ENCODE measurements at regions not wholly inside any gene's neighbourhood (a gene's known extent, or its start where the extent isn't known, plus 50 kb on each side); places are given as distances from the start of the nearest gene placed in this dataset.
"Not testable (repeated sequence)": the region's sequence is repeated elsewhere in the genome, so short reads cannot be mapped to it uniquely, and the experiment has no call there.

DNA sequence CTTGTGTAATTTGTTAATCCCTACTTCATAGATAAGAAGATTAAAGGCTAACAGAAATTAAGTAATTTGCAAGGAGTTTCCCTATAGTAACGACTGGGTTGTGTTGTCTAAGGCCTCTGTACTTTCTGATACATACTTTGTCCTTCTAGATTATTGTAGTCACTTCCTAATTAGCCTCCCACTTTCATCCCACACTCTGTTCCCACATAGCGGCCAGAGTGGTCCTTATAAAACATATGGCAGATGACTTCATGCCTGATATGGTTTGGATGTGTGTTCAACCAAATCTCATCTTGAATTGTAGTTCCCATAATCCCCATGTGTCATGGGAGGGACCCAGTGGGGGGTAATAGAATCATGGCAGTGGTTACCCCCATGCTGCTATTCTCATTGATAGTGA, 120.5 kb upstream of the DAB1 start:
- Histone ChIP-seq H3K9me3 (no peaks in the 10 kb centered on the region), H3K4me3 (no peak overlapping the region), H3K36me3 (no peaks in the 10 kb centered on the region), H3K4me1 (no peaks in the 10 kb centered on the region), H3K27me3 (ENCODE audit: low read depth) (no peaks in the 10 kb centered on the region), H3K27ac (no peak overlapping the region)
- DNase-seq: no peak
- intact Hi-C loops (cut with DNase I): no loop called here
- TF ChIP-seq, protein P1, sequence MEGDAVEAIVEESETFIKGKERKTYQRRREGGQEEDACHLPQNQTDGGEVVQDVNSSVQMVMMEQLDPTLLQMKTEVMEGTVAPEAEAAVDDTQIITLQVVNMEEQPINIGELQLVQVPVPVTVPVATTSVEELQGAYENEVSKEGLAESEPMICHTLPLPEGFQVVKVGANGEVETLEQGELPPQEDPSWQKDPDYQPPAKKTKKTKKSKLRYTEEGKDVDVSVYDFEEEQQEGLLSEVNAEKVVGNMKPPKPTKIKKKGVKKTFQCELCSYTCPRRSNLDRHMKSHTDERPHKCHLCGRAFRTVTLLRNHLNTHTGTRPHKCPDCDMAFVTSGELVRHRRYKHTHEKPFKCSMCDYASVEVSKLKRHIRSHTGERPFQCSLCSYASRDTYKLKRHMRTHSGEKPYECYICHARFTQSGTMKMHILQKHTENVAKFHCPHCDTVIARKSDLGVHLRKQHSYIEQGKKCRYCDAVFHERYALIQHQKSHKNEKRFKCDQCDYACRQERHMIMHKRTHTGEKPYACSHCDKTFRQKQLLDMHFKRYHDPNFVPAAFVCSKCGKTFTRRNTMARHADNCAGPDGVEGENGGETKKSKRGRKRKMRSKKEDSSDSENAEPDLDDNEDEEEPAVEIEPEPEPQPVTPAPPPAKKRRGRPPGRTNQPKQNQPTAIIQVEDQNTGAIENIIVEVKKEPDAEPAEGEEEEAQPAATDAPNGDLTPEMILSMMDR (IDR thresholded peaks at IDR 0.05): no peak
- no peak for ATAC-seq

DNA sequence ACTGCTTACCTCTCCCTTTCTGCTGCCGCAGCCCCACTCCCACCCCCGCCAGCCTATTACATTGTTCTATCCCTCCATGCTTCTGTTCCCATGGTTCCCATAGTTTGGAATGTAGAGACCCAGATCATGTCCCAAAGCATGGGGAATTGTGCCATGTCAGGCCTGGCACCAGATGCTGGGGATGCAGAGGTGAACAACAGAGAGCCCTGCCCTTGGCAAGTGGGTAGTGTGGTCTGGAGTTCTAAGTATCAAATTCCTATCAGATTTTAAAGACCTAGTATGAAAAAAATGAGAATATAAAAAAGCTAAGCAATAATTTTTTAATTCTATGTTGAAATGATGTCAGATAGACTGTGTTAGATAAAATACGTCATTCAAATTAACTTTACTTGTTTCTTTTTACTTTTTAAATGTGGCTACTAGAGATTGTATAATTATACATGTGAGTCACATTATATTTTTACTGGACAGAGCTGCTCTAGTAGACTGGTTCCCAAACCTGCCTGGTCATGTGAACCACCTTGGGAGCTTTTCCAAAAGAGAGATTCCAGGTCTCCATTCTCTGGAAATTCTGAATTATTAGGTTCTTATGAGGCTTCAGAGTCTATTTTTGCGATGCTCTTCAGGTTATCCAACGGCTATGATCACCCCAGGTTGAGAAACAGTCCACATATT, 113.0 kb upstream of the DAB1 start:
- intact Hi-C loops (cut with DNase I): no loop called here
- Histone ChIP-seq H3K27me3 (ENCODE audit: low read depth) (no peaks in the 10 kb centered on the region), H3K4me1 (no peaks in the 10 kb centered on the region), H3K27ac (no peak overlapping the region), H3K36me3 (no peaks in the 10 kb centered on the region), H3K9me3 (no peaks in the 10 kb centered on the region), H3K4me3 (no peak overlapping the region)
- TF ChIP-seq, protein P1 (IDR thresholded peaks at IDR 0.05): no peak
- ATAC-seq: no peak
- no peak for DNase-seq

DNA sequence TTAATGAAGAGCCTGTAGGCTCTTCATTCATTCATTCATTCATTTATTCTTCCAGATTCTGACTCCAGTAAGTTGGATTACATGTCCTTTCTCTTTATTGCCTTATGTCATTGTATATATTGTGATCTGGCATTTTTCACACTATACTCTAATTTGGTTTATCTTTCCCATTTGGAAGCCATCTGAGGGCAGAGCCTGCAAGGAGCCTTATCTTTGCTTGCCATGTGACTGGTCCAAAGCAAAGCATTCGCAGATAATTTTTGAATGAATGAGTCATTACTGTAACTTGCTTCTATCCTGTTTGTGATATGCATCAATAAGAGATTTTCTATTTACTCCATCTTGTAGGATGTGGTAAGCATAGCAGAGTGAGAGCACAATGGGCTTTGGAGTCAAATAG, 108.4 kb upstream of the DAB1 start:
- TF ChIP-seq, protein P1 (IDR thresholded peaks at IDR 0.05): no peak
- intact Hi-C loops (cut with DNase I): no loop called here
- DNase-seq (no peak), ATAC-seq (no peak)
- no peak overlapping the region for H3K4me3 ChIP-seq
- H3K27me3 ChIP-seq (ENCODE audit: low read depth): no peaks in the 10 kb centered on the region
- no peak overlapping the region for H3K27ac ChIP-seq
- no peaks in the 10 kb centered on the region for H3K9me3 ChIP-seq
- H3K36me3 ChIP-seq: no peaks in the 10 kb centered on the region
- no peaks in the 10 kb centered on the region for H3K4me1 ChIP-seq

DNA sequence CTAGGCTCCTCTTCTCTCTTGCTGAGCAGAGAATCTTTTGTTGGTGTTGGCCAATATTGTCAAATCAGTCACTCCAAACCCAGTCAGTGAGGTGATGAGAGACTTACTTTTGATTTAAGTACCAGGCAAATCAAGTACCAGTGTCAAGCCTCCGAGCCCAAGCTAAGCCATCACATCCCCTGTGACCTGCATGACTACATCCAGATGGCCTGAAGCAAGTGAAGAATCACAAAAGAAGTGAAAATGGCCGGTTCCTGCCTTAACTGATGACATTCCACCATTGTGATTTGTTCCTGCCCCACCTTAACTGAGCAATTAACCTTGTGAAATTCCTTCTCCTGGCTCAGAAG, 107.0 kb upstream of the DAB1 start:
- H3K4me3 ChIP-seq; intact Hi-C loops (cut with DNase I); H3K27me3 ChIP-seq (ENCODE audit: low read depth); DNase-seq; H3K36me3 ChIP-seq; ATAC-seq; H3K9me3 ChIP-seq; H3K4me1 ChIP-seq; H3K27ac ChIP-seq: not testable (repeated sequence)

DNA sequence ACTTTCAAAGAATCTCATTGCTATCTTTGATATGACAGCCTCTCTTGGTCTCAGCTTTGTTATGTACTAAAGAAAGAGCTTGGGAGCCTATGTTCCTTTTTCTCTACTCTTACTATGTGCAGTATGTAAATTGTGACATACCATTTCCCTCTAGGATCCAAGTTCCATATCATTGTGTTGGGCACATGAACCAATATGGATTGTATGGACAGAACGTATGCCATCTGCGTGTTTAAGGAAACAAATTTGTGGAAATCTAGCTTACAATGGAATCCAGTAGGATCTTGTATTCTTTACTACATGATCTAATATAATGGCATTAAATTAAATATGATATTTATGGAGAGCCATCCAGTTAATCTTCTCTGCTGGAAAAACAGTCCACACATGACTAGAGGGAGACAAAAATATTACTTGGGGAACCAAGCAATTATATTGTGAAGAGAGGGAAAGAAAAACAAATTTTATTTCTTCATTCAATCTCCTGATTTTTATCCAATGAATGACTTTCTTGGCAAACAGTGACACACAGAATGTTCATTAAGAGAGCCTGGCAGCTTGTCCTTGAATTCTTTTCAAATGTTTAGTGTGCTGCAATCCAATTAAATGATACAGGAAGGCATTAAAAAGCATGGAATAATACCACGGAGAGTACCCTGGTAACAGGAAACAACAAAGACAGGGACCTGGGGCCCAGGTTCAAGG, 106.5 kb upstream of the DAB1 start:
- Histone ChIP-seq H3K27ac (no peak overlapping the region), H3K4me3 (no peak overlapping the region), H3K9me3 (no peaks in the 10 kb centered on the region), H3K27me3 (ENCODE audit: low read depth) (no peaks in the 10 kb centered on the region), H3K36me3 (no peaks in the 10 kb centered on the region), H3K4me1 (no peaks in the 10 kb centered on the region)
- no peak for ATAC-seq
- intact Hi-C loops (cut with DNase I): no loop called here
- TF ChIP-seq, protein P1 (IDR thresholded peaks at IDR 0.05): no peak
- DNase-seq: no peak

DNA sequence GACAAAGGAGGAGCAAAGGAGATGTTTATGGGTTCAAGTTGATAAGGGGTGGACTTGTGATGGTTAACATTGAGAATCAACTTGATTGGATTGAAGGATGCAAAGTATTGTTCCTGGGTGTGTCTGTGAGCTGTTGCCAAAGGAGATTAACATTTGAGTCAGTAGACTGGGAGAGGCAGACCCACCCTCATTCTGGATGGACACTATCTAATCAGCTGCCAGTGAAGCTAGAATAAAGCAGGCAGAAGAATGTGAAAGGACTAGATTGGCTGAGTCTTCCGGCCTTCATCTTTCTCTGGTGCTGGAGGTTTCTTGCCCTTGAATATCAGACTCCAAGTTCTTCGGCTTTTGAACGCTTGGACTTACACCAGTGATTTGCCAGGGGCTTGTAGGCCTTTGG, 98.7 kb upstream of the DAB1 start:
- Histone ChIP-seq H3K36me3 (no peaks in the 10 kb centered on the region), H3K4me3 (no peak overlapping the region), H3K4me1 (no peaks in the 10 kb centered on the region), H3K27ac (no peak overlapping the region), H3K9me3 (no peaks in the 10 kb centered on the region), H3K27me3 (ENCODE audit: low read depth) (no peaks in the 10 kb centered on the region)
- TF ChIP-seq, protein P1 (IDR thresholded peaks at IDR 0.05): no peak
- no peak for DNase-seq
- ATAC-seq: no peak
- intact Hi-C loops (cut with DNase I): no loop called here
